Natural killer cell treated with Interleukin-12 subunit alpha and Interleukin-12 subunit beta and Interleukin-15 and Interleukin-18, amount 100 ng/mL, for 72 hours (primary cell): ENCODE measurements at regions not wholly inside any gene's neighbourhood (a gene's known extent, or its start where the extent isn't known, plus 50 kb on each side); places are given as distances from the start of the nearest gene placed in this dataset.
A peak's percentile ranks its signal among the peaks of the same experiment; 100 is the strongest.

Experiments
- ATAC-seq, 2 donors: fragments of 150-1000 bp; cut with Tn5 transposase in 1 of 2; sonication (Bioruptor Pico), chemical (Tn5 transposase) in 1 of 2; 2 replicates each; pipeline ENCODE4 v1.10.0; 2021
- DNase-seq: peaks from one replicate; pipeline ENCODE4 v3.0.0; 2022; ENCODE audit warnings: low spot score
- H3K27ac Mint-ChIP-seq, 2 donors: 1 replicate in 1 of 2; 2 replicates in 1 of 2; pipeline ENCODE4 v1.8.0; 2022; ENCODE audit warnings: mixed read lengths in 2 of 2, mild to moderate bottlenecking in 1 of 2, moderate library complexity in 1 of 2
- H3K27me3 Mint-ChIP-seq, 2 donors: 1 replicate in 1 of 2; 2 replicates in 1 of 2; pipeline ENCODE4 v1.8.0; 2022; ENCODE audit warnings: mixed read lengths in 2 of 2
- H3K36me3 Mint-ChIP-seq: one replicate; pipeline ENCODE4 v1.8.0; 2022; ENCODE audit warnings: mixed read lengths
- H3K4me1 Mint-ChIP-seq, 2 donors: 1 replicate in 1 of 2; 2 replicates in 1 of 2; pipeline ENCODE4 v1.8.0; 2022; ENCODE audit warnings: low read depth in 2 of 2, mixed read lengths in 2 of 2, mild to moderate bottlenecking in 1 of 2
- H3K4me3 Mint-ChIP-seq: one replicate; pipeline ENCODE4 v1.8.0; 2022; ENCODE audit warnings: mixed read lengths
- H3K9me3 Mint-ChIP-seq: 2 replicates; pipeline ENCODE4 v1.8.0; 2022; ENCODE audit warnings: mixed read lengths

GRCh38 chr3:168250415-168250861 is 154.7 kb upstream of the GOLIM4 start:
- Mint-ChIP-seq H3K4me3 (peak overlapping the region; percentile 57), H3K27me3 (peaks cover 25 to 63% of the 10 kb centered on the region in 2 donors), H3K27ac (no peak overlapping the region), H3K36me3 (no peaks in the 10 kb centered on the region), H3K9me3 (no peaks in the 10 kb centered on the region), H3K4me1 (peaks cover 6 to 7% of the 10 kb centered on the region in 2 donors)
- no peak for DNase-seq
- no peak for ATAC-seq

- H3K4me3 Mint-ChIP-seq = peak overlapping the region; percentile 57
- no peaks in the 10 kb centered on the region for H3K36me3 Mint-ChIP-seq
Measured at GRCh38 chr3:168249550-168250414, 154.1 kb upstream of the GOLIM4 start.

GRCh38 chr3:168249205-168249549 is 153.5 kb upstream of the GOLIM4 start:
- H3K4me3 Mint-ChIP-seq = peak overlapping the region; percentile 70
- H3K27me3 Mint-ChIP-seq = peaks cover 25 to 73% of the 10 kb centered on the region in 2 donors
- H3K4me1 Mint-ChIP-seq = peaks cover 6 to 7% of the 10 kb centered on the region in 2 donors
- H3K36me3 Mint-ChIP-seq = no peaks in the 10 kb centered on the region
- no peak overlapping the region for H3K27ac Mint-ChIP-seq
- ATAC-seq = no peak
- DNase-seq = no peak
- H3K9me3 Mint-ChIP-seq = no peaks in the 10 kb centered on the region

More at GRCh38 chr3:168249550-168250414, 154.1 kb upstream of the GOLIM4 start:
- peaks cover 6 to 7% of the 10 kb centered on the region in 2 donors for H3K4me1 Mint-ChIP-seq
- H3K27ac Mint-ChIP-seq = no peak overlapping the region
- H3K9me3 Mint-ChIP-seq = no peaks in the 10 kb centered on the region
- DNase-seq = peak; percentile 60
- ATAC-seq = peak; percentile 75 to 80
- peaks cover 25 to 67% of the 10 kb centered on the region in 2 donors for H3K27me3 Mint-ChIP-seq

GRCh38 chr3:168248383-168249204 is 152.9 kb upstream of the GOLIM4 start:
- H3K4me1 Mint-ChIP-seq = peaks cover 6 to 7% of the 10 kb centered on the region in 2 donors
- peaks cover 25 to 74% of the 10 kb centered on the region in 2 donors for H3K27me3 Mint-ChIP-seq
- ATAC-seq (no peak), DNase-seq (no peak)
- no peak overlapping the region for H3K27ac Mint-ChIP-seq
- no peaks in the 10 kb centered on the region for H3K9me3 Mint-ChIP-seq
- no peaks in the 10 kb centered on the region for H3K36me3 Mint-ChIP-seq
- H3K4me3 Mint-ChIP-seq = peak overlapping the region; percentile 70

GRCh38 chr3:168241156-168241555 is 145.4 kb upstream of the GOLIM4 start:
- ATAC-seq = no peak
- peaks cover 20 to 63% of the 10 kb centered on the region in 2 donors for H3K27me3 Mint-ChIP-seq
- H3K4me3 Mint-ChIP-seq = no peak overlapping the region
- no peaks in the 10 kb centered on the region for H3K4me1 Mint-ChIP-seq
- no peak for DNase-seq
- H3K27ac Mint-ChIP-seq = no peak overlapping the region
- no peaks in the 10 kb centered on the region for H3K9me3 Mint-ChIP-seq
- no peaks in the 10 kb centered on the region for H3K36me3 Mint-ChIP-seq

GRCh38 chr3:168239287-168239686 is 143.6 kb upstream of the GOLIM4 start:
- H3K4me3 Mint-ChIP-seq = no peak overlapping the region
- no peaks in the 10 kb centered on the region for H3K36me3 Mint-ChIP-seq
- H3K27ac Mint-ChIP-seq = no peak overlapping the region

GRCh38 chr3:168233001-168233400 is 137.3 kb upstream of the GOLIM4 start:
- no peaks in the 10 kb centered on the region for H3K4me1 Mint-ChIP-seq
- no peaks in the 10 kb centered on the region for H3K9me3 Mint-ChIP-seq
- no peaks in the 10 kb centered on the region for H3K36me3 Mint-ChIP-seq
- no peak overlapping the region for H3K4me3 Mint-ChIP-seq
- peaks cover 4 to 7% of the 10 kb centered on the region in 2 donors for H3K27me3 Mint-ChIP-seq
- DNase-seq (no peak), ATAC-seq (no peak)
- H3K27ac Mint-ChIP-seq = no peak overlapping the region

More at GRCh38 chr3:168239287-168239686, 143.6 kb upstream of the GOLIM4 start:
- peaks cover 20 to 50% of the 10 kb centered on the region in 2 donors for H3K27me3 Mint-ChIP-seq
- DNase-seq = no peak
- H3K4me1 Mint-ChIP-seq = no peaks in the 10 kb centered on the region
- ATAC-seq = no peak
- H3K9me3 Mint-ChIP-seq = no peaks in the 10 kb centered on the region

- ATAC-seq = no peak
- no peak overlapping the region for H3K27ac Mint-ChIP-seq
- no peaks in the 10 kb centered on the region for H3K4me1 Mint-ChIP-seq
- no peak for DNase-seq
- H3K9me3 Mint-ChIP-seq = no peaks in the 10 kb centered on the region
- peaks cover 7 to 11% of the 10 kb centered on the region in 2 donors for H3K27me3 Mint-ChIP-seq
- no peak overlapping the region for H3K4me3 Mint-ChIP-seq
- no peaks in the 10 kb centered on the region for H3K36me3 Mint-ChIP-seq
Measured at GRCh38 chr3:168223085-168223484, 127.4 kb upstream of the GOLIM4 start.

- no peak for DNase-seq
- no peaks in the 10 kb centered on the region for H3K36me3 Mint-ChIP-seq
- H3K27me3 Mint-ChIP-seq = peaks cover 7 to 11% of the 10 kb centered on the region in 2 donors
- H3K9me3 Mint-ChIP-seq = no peaks in the 10 kb centered on the region
- H3K4me1 Mint-ChIP-seq = no peaks in the 10 kb centered on the region
- ATAC-seq = no peak
- H3K4me3 Mint-ChIP-seq = no peak overlapping the region
- H3K27ac Mint-ChIP-seq = no peak overlapping the region
Measured at GRCh38 chr3:168220556-168220955, 124.8 kb upstream of the GOLIM4 start.

GRCh38 chr3:168219530-168219929 is 123.8 kb upstream of the GOLIM4 start:
- no peak overlapping the region for H3K4me3 Mint-ChIP-seq
- ATAC-seq (no peak), DNase-seq (no peak)
- no peaks in the 10 kb centered on the region for H3K4me1 Mint-ChIP-seq
- H3K36me3 Mint-ChIP-seq = no peaks in the 10 kb centered on the region
- H3K9me3 Mint-ChIP-seq = no peaks in the 10 kb centered on the region
- H3K27ac Mint-ChIP-seq = no peak overlapping the region
- peaks cover 7 to 11% of the 10 kb centered on the region in 2 donors for H3K27me3 Mint-ChIP-seq

GRCh38 chr3:168218600-168218999 is 122.9 kb upstream of the GOLIM4 start:
- H3K4me3 Mint-ChIP-seq = no peak overlapping the region

GRCh38 chr3:168216851-168217250 is 121.1 kb upstream of the GOLIM4 start:
- no peak for DNase-seq
- H3K27ac Mint-ChIP-seq = no peak overlapping the region

More at GRCh38 chr3:168218600-168218999, 122.9 kb upstream of the GOLIM4 start:
- ATAC-seq (no peak), DNase-seq (no peak)
- no peaks in the 10 kb centered on the region for H3K9me3 Mint-ChIP-seq
- peaks cover 7 to 11% of the 10 kb centered on the region in 2 donors for H3K27me3 Mint-ChIP-seq
- H3K4me1 Mint-ChIP-seq = peaks cover 7 to 8% of the 10 kb centered on the region in 2 donors
- no peaks in the 10 kb centered on the region for H3K36me3 Mint-ChIP-seq
- H3K27ac Mint-ChIP-seq = no peak overlapping the region

GRCh38 chr3:168213920-168214319 is 118.2 kb upstream of the GOLIM4 start:
- H3K36me3 Mint-ChIP-seq = no peaks in the 10 kb centered on the region

More at GRCh38 chr3:168216851-168217250, 121.1 kb upstream of the GOLIM4 start:
- no peaks in the 10 kb centered on the region for H3K9me3 Mint-ChIP-seq
- peaks cover 8 to 9% of the 10 kb centered on the region in 2 donors for H3K4me1 Mint-ChIP-seq
- ATAC-seq = no peak
- H3K36me3 Mint-ChIP-seq = no peaks in the 10 kb centered on the region
- no peak overlapping the region for H3K4me3 Mint-ChIP-seq
- peaks cover 5 to 6% of the 10 kb centered on the region in 2 donors for H3K27me3 Mint-ChIP-seq

More at GRCh38 chr3:168213920-168214319, 118.2 kb upstream of the GOLIM4 start:
- Mint-ChIP-seq H3K27ac (peak overlapping the region; percentile 42 to 85), H3K27me3 (peaks cover 0 to 2% of the 10 kb centered on the region in 2 donors), H3K9me3 (no peaks in the 10 kb centered on the region), H3K4me3 (peak overlapping the region; percentile 70), H3K4me1 (peaks cover 8 to 9% of the 10 kb centered on the region in 2 donors)
- DNase-seq (no peak), ATAC-seq (peak; percentile 88 to 93)
